ES-I3 (cell line): ENCODE measurements at regions not wholly inside any gene's neighbourhood (a gene's known extent, or its start where the extent isn't known, plus 50 kb on each side); places are given as distances from the start of the nearest gene placed in this dataset.

Source experiments
- H3K36me3 ChIP-seq: 2 replicates; pipeline ENCODE4 v1.6.1; 2013; ENCODE audit warnings: mild to moderate bottlenecking, low read length, control low read depth, moderate library complexity; ENCODE audit not compliant: insufficient read depth
- H3K4me1 ChIP-seq: 2 replicates; pipeline ENCODE4 v1.6.1; 2013; ENCODE audit warnings: mild to moderate bottlenecking, control low read depth, low read length; ENCODE audit not compliant: insufficient read depth
- H3K9ac ChIP-seq: 2 replicates; pipeline ENCODE4 v1.6.1; 2013; ENCODE audit warnings: low read depth, mild to moderate bottlenecking, low read length, moderate library complexity
- H3K9me3 ChIP-seq: 2 replicates; pipeline ENCODE4 v1.6.1; 2013; ENCODE audit warnings: mild to moderate bottlenecking, low read length, moderate library complexity; ENCODE audit not compliant: control insufficient read depth, insufficient read depth

- H3K9me3 ChIP-seq: no peaks in the 10 kb centered on the region
- no peak overlapping the region for H3K9ac ChIP-seq
- no peaks in the 10 kb centered on the region for H3K36me3 ChIP-seq
- no peaks in the 10 kb centered on the region for H3K4me1 ChIP-seq
Measured at GRCh38 chr7:46209611-46210388, 288.7 kb upstream of the IGFBP3 start.

DNA sequence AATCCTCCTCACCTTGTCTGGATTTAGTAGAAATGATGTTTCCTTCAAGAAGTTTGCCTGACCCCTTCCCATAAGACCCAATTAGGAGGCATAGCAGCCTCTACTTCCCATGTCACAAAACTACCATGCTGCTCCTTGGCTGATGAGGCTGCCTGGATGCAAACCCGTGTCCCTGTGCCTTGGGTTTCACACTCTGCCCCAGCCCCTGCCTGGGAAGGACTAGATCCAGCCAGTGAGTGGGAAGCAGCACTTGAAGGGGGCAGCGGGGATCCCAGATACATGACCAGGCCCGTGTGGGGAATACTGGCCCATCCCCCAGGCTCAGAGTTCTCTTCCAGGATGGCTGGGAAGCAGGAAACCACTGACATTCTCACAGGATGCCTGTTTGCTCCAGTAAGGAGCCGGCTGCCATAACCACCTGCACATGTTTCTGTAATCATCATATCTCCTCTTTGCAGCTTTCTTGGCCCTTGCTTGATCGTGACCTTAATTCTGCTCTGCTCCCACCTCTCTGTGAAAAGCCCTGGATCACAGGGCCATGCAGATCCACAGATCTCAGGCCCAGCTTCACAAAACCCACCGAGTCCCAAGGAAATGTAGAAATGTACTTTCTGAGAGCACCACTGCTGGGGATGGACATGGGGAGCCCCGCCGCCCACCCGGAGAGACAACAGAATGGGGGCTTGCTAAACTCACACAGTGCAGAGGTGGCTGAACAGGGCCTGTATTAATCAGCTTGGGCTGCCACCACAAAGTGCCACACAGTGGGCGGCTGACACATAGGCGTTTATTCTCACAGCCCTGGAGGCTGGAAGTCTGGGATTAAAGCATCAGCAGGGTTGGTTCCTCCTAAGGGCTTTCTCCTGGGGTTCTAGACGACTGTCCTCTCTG lies 287.8 kb upstream of the IGFBP3 start:
- H3K9ac ChIP-seq: no peak overlapping the region
- no peaks in the 10 kb centered on the region for H3K36me3 ChIP-seq
- H3K4me1 ChIP-seq: no peaks in the 10 kb centered on the region
- no peaks in the 10 kb centered on the region for H3K9me3 ChIP-seq

GRCh38 chr7:46207931-46208634 lies 287.0 kb upstream of the IGFBP3 start:
- no peaks in the 10 kb centered on the region for H3K4me1 ChIP-seq

DNA sequence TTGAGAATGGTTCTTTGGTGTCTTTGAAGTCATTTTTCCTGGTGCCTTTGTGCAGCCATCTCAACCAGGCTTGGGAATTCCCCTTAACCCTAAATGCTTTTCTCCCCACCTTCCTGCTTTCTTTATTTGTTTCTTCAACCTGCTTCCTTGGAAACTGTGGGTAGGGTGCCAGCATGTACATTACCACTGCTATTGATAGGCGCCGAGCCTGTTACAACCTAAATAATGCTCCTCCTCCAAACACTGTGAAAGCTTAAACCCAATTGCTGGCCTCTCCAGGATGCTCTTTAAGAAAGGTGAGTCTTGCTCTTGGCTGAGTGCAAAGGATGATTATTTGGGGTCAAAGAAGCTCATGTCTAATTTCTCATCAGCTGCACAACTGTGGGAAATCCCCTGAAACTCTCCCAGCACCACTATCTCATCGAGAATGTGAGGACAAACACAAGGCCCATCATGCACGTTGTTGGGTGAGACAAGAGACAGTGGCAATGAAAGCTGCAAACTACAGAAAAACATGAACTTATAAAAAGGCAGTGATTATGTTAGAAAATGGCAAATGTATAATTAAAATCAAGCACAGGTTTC lies 285.5 kb upstream of the IGFBP3 start:
- H3K4me1 ChIP-seq: no peaks in the 10 kb centered on the region
- H3K36me3 ChIP-seq: no peaks in the 10 kb centered on the region
- H3K9ac ChIP-seq: no peak overlapping the region
- H3K9me3 ChIP-seq: no peaks in the 10 kb centered on the region

More at GRCh38 chr7:46207931-46208634, 287.0 kb upstream of the IGFBP3 start:
- no peaks in the 10 kb centered on the region for H3K9me3 ChIP-seq
- H3K9ac ChIP-seq: no peak overlapping the region
- H3K36me3 ChIP-seq: no peaks in the 10 kb centered on the region

DNA sequence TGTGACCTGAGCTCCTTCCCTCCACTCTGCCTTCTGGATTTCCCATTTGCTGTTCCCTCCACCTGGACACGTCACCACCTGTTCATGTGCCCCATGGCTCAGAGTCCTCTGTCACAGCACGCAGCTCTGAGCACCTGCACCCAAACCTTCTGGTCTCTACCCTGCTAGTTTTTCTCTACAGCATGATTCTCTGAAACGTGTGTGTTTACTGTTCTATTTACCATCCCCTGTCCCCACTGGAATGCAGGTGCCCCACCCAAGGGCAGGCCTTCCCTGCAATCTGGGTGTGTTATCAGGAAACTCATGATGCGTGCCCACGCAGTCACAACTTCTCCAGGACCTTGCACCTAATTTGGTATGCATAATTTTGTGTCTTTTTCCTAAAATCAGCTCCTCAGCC lies 284.4 kb upstream of the IGFBP3 start:
- Histone ChIP-seq H3K4me1 (no peaks in the 10 kb centered on the region), H3K9ac (no peak overlapping the region), H3K36me3 (no peaks in the 10 kb centered on the region), H3K9me3 (no peaks in the 10 kb centered on the region)

DNA sequence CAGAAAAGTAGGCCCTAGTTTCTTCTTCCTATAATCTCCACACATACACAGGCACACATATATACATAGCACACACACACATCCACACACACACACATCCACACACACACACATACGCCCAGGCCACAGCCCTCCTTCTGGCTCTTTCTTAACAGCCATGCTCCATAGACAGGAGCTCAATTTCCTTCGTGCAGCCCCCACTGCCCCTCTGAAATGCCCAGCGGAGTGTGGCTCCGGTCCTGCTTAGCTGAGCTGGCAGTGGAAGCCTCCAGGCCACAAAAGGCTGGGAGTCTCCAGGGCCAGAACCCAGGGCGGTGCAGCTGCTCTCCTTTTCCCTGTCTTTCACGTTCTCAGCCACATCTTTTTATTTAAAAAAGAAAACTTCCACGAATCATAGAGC lies 282.9 kb upstream of the IGFBP3 start:
- H3K4me1 ChIP-seq: no peaks in the 10 kb centered on the region
- no peak overlapping the region for H3K9ac ChIP-seq
- H3K9me3 ChIP-seq: no peaks in the 10 kb centered on the region
- no peaks in the 10 kb centered on the region for H3K36me3 ChIP-seq

DNA sequence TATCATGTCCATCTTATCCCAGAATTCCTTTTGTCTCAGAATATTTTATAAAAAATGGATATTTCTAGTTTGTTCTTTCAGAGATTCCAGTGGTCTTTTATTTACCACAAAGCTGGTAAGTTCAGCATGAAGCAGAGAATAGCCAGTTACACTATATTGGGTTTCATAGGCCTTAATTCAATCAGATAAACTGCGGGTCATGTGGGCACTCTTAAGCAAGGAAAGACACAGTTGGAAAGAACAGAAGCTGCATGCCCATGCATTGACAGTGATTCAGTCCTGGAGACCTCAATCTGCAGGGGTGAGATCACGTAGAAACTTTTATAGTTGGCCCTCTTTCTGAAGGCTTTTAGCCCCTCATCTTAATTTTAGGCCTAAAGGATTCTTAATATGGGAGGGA lies 281.3 kb upstream of the IGFBP3 start:
- Histone ChIP-seq H3K9ac (no peak overlapping the region), H3K36me3 (no peaks in the 10 kb centered on the region), H3K9me3 (no peaks in the 10 kb centered on the region), H3K4me1 (no peaks in the 10 kb centered on the region)

DNA sequence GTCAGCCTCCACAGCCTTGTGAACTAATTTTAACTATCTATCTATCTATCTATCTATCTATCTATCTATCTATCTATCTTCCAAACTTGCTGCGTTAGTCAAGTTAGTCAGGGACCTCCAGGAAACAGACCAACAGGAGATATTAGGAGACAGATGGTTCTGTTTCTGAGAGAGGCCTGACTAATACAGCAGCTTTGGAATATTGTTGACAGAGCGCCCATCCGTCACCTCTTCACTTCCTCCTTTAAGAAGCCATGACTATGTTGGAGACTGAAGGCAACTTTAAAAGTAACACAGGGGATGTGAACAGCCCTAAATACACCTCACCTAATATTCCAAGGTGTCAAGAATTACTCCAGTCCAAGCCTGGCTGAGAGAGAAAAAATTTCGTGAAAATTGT lies 280.9 kb upstream of the IGFBP3 start:
- Histone ChIP-seq H3K9me3 (no peaks in the 10 kb centered on the region), H3K9ac (no peak overlapping the region), H3K4me1 (no peaks in the 10 kb centered on the region), H3K36me3 (no peaks in the 10 kb centered on the region)

GRCh38 chr7:46198701-46199100 lies 277.6 kb upstream of the IGFBP3 start:
- H3K9ac ChIP-seq: no peak overlapping the region
- H3K4me1 ChIP-seq: no peaks in the 10 kb centered on the region
- no peaks in the 10 kb centered on the region for H3K36me3 ChIP-seq
- H3K9me3 ChIP-seq: no peaks in the 10 kb centered on the region

DNA sequence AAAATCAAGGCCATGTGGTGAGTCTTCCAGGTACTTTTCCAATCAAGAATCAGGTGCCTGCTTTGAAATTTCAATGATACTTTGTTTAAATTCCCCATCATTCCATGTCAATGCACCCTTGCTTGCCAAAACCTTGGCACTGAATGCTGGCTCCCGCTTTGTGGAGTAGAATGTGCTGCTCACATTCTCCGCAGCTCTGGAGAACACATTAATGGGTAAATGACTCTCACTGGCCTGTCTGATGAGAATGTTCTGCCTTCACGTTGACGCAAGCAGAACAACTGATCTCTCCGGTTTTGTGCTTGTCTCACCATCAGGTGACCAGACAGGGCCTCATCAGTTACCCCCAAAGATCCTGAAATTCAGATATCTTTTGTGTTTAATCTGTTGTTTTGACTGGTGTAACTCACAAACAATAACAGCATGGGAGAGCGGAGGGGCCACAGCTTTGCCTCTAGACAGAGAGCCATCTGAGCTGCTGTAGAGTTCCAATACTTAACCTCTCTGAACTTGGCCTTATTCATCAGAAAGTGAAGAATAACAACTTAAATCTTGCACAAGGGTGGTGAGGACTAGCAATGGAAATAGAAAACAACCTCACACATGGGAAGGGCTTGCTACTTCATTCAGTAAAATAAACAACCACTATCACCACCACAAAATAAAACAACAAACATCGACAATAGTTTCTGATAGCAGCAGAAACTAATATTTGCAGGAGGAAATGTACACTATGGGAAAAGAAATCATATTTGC lies 276.9 kb upstream of the IGFBP3 start:
- Histone ChIP-seq H3K4me1 (no peaks in the 10 kb centered on the region), H3K9me3 (no peaks in the 10 kb centered on the region), H3K36me3 (no peaks in the 10 kb centered on the region), H3K9ac (no peak overlapping the region)

DNA sequence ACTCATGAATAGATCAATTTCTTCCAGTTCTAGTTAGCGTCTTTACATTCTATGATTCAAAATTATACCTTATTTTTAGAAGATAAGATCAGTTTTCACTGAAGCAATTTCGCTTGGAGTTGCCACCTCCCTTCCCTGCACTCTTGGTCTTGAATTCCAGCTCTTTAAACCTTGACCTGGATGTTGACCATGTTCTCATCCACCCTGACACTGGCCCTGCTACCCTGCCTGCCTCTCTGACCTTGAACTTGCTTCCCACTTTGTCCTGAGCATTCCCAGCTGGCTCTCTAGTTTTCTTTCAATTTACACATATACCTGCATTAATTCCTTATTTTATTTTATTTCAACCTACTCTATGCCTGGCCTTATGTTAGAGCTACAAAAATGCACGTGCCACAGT lies 274.9 kb upstream of the IGFBP3 start:
- Histone ChIP-seq H3K9ac (no peak overlapping the region), H3K9me3 (no peaks in the 10 kb centered on the region), H3K4me1 (no peaks in the 10 kb centered on the region), H3K36me3 (no peaks in the 10 kb centered on the region)

DNA sequence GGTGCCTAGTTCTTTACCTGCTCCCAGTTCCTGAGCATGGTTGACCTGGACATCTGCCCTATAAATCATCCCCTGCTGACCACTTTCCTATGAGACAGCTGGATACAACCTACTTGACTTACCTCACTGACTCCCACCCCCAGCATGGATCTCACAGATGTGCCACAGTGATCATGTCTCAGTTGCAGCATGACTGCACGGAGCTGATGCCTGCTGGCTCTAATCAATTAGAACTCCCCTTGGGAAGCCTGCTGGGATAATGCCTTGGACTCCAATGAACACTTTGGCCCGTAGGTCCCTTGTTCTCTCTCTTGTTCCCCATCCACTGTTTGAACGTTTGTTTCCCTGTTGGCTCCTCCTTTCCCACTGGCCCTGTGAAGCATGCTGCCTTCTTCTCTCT lies 271.2 kb upstream of the IGFBP3 start:
- Histone ChIP-seq H3K9ac (no peak overlapping the region), H3K36me3 (no peaks in the 10 kb centered on the region), H3K9me3 (no peaks in the 10 kb centered on the region), H3K4me1 (no peaks in the 10 kb centered on the region)

DNA sequence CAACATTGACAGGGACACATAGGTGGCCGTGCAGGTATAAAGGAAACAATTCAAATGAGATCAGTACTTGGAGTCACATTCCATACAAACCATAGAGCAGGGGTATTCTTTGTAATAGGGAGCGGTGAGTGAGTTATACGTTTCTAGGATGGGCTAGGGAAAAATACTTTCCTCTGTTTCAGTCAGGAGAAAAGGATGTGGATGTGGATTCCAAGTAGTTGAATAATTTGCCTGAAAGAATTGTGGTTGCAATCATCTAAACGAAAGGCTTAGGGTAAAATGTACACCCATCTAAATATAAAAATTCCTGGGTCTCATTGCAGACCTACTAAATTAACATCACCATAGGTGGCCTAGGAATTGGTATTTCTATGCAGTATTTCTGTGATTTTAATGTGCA lies 270.7 kb upstream of the IGFBP3 start:
- Histone ChIP-seq H3K36me3 (no peaks in the 10 kb centered on the region), H3K9ac (no peak overlapping the region), H3K4me1 (no peaks in the 10 kb centered on the region), H3K9me3 (no peaks in the 10 kb centered on the region)

DNA sequence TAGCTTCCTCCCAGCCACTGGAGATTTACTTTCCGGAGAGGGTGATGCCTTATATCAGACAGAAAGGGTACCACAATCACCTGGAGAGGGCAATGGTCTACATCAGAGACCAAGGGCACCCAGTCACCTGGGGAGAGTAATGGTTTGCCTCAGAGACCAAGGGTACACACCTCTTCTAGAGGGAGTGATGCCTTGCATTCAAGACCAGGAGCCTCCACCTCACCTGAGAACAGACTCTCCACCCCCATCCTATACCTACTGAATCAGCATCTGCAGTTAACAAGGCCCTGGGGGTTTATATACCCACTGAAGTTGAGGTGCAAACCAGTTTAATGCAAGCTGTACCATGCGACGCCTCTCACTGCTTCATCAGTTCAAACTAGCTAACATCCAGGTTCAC lies 270.2 kb upstream of the IGFBP3 start:
- Histone ChIP-seq H3K4me1 (no peaks in the 10 kb centered on the region), H3K36me3 (no peaks in the 10 kb centered on the region), H3K9ac (no peak overlapping the region), H3K9me3 (no peaks in the 10 kb centered on the region)
